ENCODE measurements at regions not wholly inside any gene's neighbourhood (a gene's known extent, or its start where the extent isn't known, plus 50 kb on each side); places are given as distances from the start of the nearest gene placed in this dataset.
"Not testable (repeated sequence)": the region's sequence is repeated elsewhere in the genome, so short reads cannot be mapped to it uniquely, and the experiment has no call there.

- Mint-ChIP-seq H3K27ac (no peak overlapping the region), H3K9me3 (peaks cover 0 to 4% of the 10 kb centered on the region in 2 donors), H3K36me3 (no peaks in the 10 kb centered on the region)
- ATAC-seq = no peak
- DNase-seq (ENCODE audit: low spot score in 2 of 2) = no peak
These were observed 210.5 kb upstream of the SEMA6A start for GRCh38 chr5:116785106-116785505.

- Mint-ChIP-seq H3K36me3 (no peaks in the 10 kb centered on the region), H3K27ac (no peak overlapping the region), H3K9me3 (peaks cover 0 to 4% of the 10 kb centered on the region in 2 donors)
- ATAC-seq = no peak
- no peak for DNase-seq (ENCODE audit: low spot score in 2 of 2)
These were observed 205.2 kb upstream of the SEMA6A start for GRCh38 chr5:116779846-116780245.

GRCh38 chr5:116778651-116779280 is 204.1 kb upstream of the SEMA6A start:
- no peak for DNase-seq (ENCODE audit: low spot score in 2 of 2)
- Mint-ChIP-seq H3K9me3 (peaks cover 0 to 2% of the 10 kb centered on the region in 2 donors), H3K27ac (no peak overlapping the region), H3K36me3 (no peaks in the 10 kb centered on the region)
- ATAC-seq = no peak

- ATAC-seq (no peak), DNase-seq (ENCODE audit: low spot score in 2 of 2) (no peak)
- H3K36me3 Mint-ChIP-seq = no peaks in the 10 kb centered on the region
- no peak overlapping the region for H3K27ac Mint-ChIP-seq
- no peaks in the 10 kb centered on the region for H3K9me3 Mint-ChIP-seq
These were observed 203.4 kb upstream of the SEMA6A start for GRCh38 chr5:116778032-116778431.

GRCh38 chr5:116773926-116774325 is 199.3 kb upstream of the SEMA6A start:
- no peaks in the 10 kb centered on the region for H3K36me3 Mint-ChIP-seq
- H3K27ac Mint-ChIP-seq = no peak overlapping the region
- no peak for ATAC-seq
- H3K9me3 Mint-ChIP-seq = no peaks in the 10 kb centered on the region
- DNase-seq (ENCODE audit: low spot score in 2 of 2) = no peak

- DNase-seq (ENCODE audit: low spot score in 2 of 2) (no peak), ATAC-seq (no peak)
- no peak overlapping the region for H3K27ac Mint-ChIP-seq
- no peaks in the 10 kb centered on the region for H3K36me3 Mint-ChIP-seq
- no peaks in the 10 kb centered on the region for H3K9me3 Mint-ChIP-seq
These were observed 198.2 kb upstream of the SEMA6A start for GRCh38 chr5:116772806-116773205.

- H3K27ac Mint-ChIP-seq = no peak overlapping the region
- no peak for DNase-seq (ENCODE audit: low spot score in 2 of 2)
- H3K36me3 Mint-ChIP-seq = no peaks in the 10 kb centered on the region
- no peak for ATAC-seq
- no peaks in the 10 kb centered on the region for H3K9me3 Mint-ChIP-seq
These were observed 197.5 kb upstream of the SEMA6A start for GRCh38 chr5:116772152-116772501.

- Mint-ChIP-seq H3K36me3 (no peaks in the 10 kb centered on the region), H3K27ac (no peak overlapping the region), H3K9me3 (no peaks in the 10 kb centered on the region)
- no peak for DNase-seq (ENCODE audit: low spot score in 2 of 2)
- ATAC-seq = no peak
These were observed 197.0 kb upstream of the SEMA6A start for GRCh38 chr5:116771466-116772151.

GRCh38 chr5:116769953-116770352 is 195.3 kb upstream of the SEMA6A start:
- not testable (repeated sequence) for ATAC-seq; DNase-seq (ENCODE audit: low spot score in 2 of 2); H3K9me3 Mint-ChIP-seq; H3K36me3 Mint-ChIP-seq; H3K27ac Mint-ChIP-seq

- DNase-seq (ENCODE audit: low spot score in 2 of 2) = no peak
- H3K27ac Mint-ChIP-seq = no peak overlapping the region
- no peaks in the 10 kb centered on the region for H3K9me3 Mint-ChIP-seq
- no peak for ATAC-seq
- H3K36me3 Mint-ChIP-seq = no peaks in the 10 kb centered on the region
These were observed 194.8 kb upstream of the SEMA6A start for GRCh38 chr5:116769470-116769869.

- Mint-ChIP-seq H3K36me3 (no peaks in the 10 kb centered on the region), H3K9me3 (no peaks in the 10 kb centered on the region), H3K27ac (peak overlapping the region in 1 of 2 donors; percentile 50)
- ATAC-seq (peak; percentile 31 to 89), DNase-seq (ENCODE audit: low spot score in 2 of 2) (peak in 1 of 2 donors; percentile 6)
These were observed 191.9 kb upstream of the SEMA6A start for GRCh38 chr5:116766470-116766947.

GRCh38 chr5:116765441-116765840 is 190.8 kb upstream of the SEMA6A start:
- ATAC-seq = no peak
- no peak overlapping the region for H3K27ac Mint-ChIP-seq
- H3K36me3 Mint-ChIP-seq = no peaks in the 10 kb centered on the region
- no peak for DNase-seq (ENCODE audit: low spot score in 2 of 2)
- no peaks in the 10 kb centered on the region for H3K9me3 Mint-ChIP-seq

- no peaks in the 10 kb centered on the region for H3K36me3 Mint-ChIP-seq
- DNase-seq (ENCODE audit: low spot score in 2 of 2) (no peak), ATAC-seq (no peak)
- no peaks in the 10 kb centered on the region for H3K9me3 Mint-ChIP-seq
- H3K27ac Mint-ChIP-seq = no peak overlapping the region
These were observed 190.3 kb upstream of the SEMA6A start for GRCh38 chr5:116764941-116765340.

- no peaks in the 10 kb centered on the region for H3K36me3 Mint-ChIP-seq
- no peaks in the 10 kb centered on the region for H3K9me3 Mint-ChIP-seq
- H3K27ac Mint-ChIP-seq = no peak overlapping the region
- ATAC-seq (no peak), DNase-seq (ENCODE audit: low spot score in 2 of 2) (no peak)
These were observed 189.6 kb upstream of the SEMA6A start for GRCh38 chr5:116763987-116764866.

GRCh38 chr5:116759860-116760640 is 185.4 kb upstream of the SEMA6A start:
- H3K36me3 Mint-ChIP-seq = no peaks in the 10 kb centered on the region
- H3K27ac Mint-ChIP-seq = no peak overlapping the region
- no peak for ATAC-seq
- no peak for DNase-seq (ENCODE audit: low spot score in 2 of 2)
- no peaks in the 10 kb centered on the region for H3K9me3 Mint-ChIP-seq

GRCh38 chr5:116757326-116757725 is 182.7 kb upstream of the SEMA6A start:
- Mint-ChIP-seq H3K27ac (no peak overlapping the region), H3K36me3 (no peaks in the 10 kb centered on the region), H3K9me3 (no peaks in the 10 kb centered on the region)
- no peak for ATAC-seq
- DNase-seq (ENCODE audit: low spot score in 2 of 2) = no peak

- Mint-ChIP-seq H3K36me3 (no peaks in the 10 kb centered on the region), H3K9me3 (no peaks in the 10 kb centered on the region), H3K27ac (no peak overlapping the region)
- DNase-seq (ENCODE audit: low spot score in 2 of 2) (no peak), ATAC-seq (no peak)
These were observed 181.9 kb upstream of the SEMA6A start for GRCh38 chr5:116756531-116756930.

Data from activated naive CD4-positive, alpha-beta T cell treated with anti-CD3 and anti-CD28 coated beads, Interleukin-2, amount 50 U/mL, for 72 hours (primary cell).